GM23338 (cell line): ENCODE measurements at regions not wholly inside any gene's neighbourhood (a gene's known extent, or its start where the extent isn't known, plus 50 kb on each side); places are given as distances from the start of the nearest gene placed in this dataset. TPM values are rescaled to one million over a fixed set of nuclear protein-coding genes. Genes with fewer than 3 reads are reported as not detected.

Experiments
- microRNA-seq: library from miRNA; unstranded; fragments of <30 nt; microRNA quantifications from one replicate; pipeline ENCODE4, GENCODE V29; 2017
- small RNA-seq: library from RNA; depleted of rRNA; stranded (forward); fragments of <200 nt; gene quantifications from one replicate; pipeline ENCODE3, GENCODE V24; 2014; ENCODE audit warnings: low replicate concordance

Small RNAs in the stretch of these regions (microRNA-seq; reads per million reads assigned to microRNA genes)
- gene MIR3169, result not detected

Small RNAs in the stretch of these regions (small RNA-seq; reads per million reads assigned to genes)
- gene MIR3169 (not detected), gene RNY3P5 (not detected)
